HFF-Myc (cell line): ENCODE measurements at regions not wholly inside any gene's neighbourhood (a gene's known extent, or its start where the extent isn't known, plus 50 kb on each side); places are given as distances from the start of the nearest gene placed in this dataset.
"Not testable (repeated sequence)": the region's sequence is repeated elsewhere in the genome, so short reads cannot be mapped to it uniquely, and the experiment has no call there.

Source experiments
- DNase-seq: peaks from one replicate; pipeline ENCODE4 v3.0.0-alpha.2; 2011; ENCODE audit warnings: low read depth; ENCODE audit errors: extremely low read depth
- H3K4me3 ChIP-seq: replicated peaks from 2 replicates; pipeline ENCODE4 v1.5.1; 2011; ENCODE audit warnings: low read depth, mild to moderate bottlenecking, control low read depth, low read length
- TF ChIP-seq, protein P1 (sequence below): IDR thresholded peaks from 2 replicates; pipeline ENCODE4 v1.5.1; 2012; ENCODE audit warnings: mild to moderate bottlenecking, low read depth, low read length, control low read depth; ENCODE audit errors: missing control alignments

GRCh38 chr9:14989811-14990210, 79.6 kb upstream of the FREM1 start:
- H3K4me3 ChIP-seq: no peak overlapping the region
- no peak for DNase-seq
- TF ChIP-seq, protein P1, sequence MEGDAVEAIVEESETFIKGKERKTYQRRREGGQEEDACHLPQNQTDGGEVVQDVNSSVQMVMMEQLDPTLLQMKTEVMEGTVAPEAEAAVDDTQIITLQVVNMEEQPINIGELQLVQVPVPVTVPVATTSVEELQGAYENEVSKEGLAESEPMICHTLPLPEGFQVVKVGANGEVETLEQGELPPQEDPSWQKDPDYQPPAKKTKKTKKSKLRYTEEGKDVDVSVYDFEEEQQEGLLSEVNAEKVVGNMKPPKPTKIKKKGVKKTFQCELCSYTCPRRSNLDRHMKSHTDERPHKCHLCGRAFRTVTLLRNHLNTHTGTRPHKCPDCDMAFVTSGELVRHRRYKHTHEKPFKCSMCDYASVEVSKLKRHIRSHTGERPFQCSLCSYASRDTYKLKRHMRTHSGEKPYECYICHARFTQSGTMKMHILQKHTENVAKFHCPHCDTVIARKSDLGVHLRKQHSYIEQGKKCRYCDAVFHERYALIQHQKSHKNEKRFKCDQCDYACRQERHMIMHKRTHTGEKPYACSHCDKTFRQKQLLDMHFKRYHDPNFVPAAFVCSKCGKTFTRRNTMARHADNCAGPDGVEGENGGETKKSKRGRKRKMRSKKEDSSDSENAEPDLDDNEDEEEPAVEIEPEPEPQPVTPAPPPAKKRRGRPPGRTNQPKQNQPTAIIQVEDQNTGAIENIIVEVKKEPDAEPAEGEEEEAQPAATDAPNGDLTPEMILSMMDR: no peak

DNA sequence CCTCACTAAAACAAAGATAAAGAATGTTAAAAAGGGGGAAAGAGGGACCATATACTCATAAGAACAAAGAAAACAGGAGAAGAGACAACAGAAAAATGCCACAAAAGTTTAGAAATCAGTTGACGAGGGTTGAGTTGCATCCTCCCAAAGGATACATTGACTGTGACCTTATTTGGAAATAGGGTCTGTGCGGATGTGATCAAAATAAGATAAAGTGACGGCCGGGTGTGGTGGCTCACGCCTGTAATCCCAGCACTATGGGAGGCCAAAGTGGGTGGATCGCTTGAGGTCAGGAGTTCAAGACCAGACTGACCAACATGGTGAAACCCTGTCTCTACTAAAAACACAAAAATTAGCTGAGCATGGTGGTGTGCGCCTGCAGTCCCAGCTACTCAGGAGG, 79.1 kb upstream of the FREM1 start:
- not testable (repeated sequence) for DNase-seq, H3K4me3 ChIP-seq

- no peak overlapping the region for H3K4me3 ChIP-seq
- no peak for DNase-seq
- TF ChIP-seq, protein P1: no peak
These were observed 77.6 kb upstream of the FREM1 start for GRCh38 chr9:14987858-14988257.

- DNase-seq: no peak
- TF ChIP-seq, protein P1: no peak
- H3K4me3 ChIP-seq: no peak overlapping the region
These were observed 75.2 kb upstream of the FREM1 start for GRCh38 chr9:14985419-14985818.

- TF ChIP-seq, protein P1: no peak
- DNase-seq: no peak
These were observed 73.4 kb upstream of the FREM1 start for GRCh38 chr9:14983599-14983998.

GRCh38 chr9:14981291-14981950, 71.2 kb upstream of the FREM1 start:
- no peak for DNase-seq
- TF ChIP-seq, protein P1: no peak

More at GRCh38 chr9:14983599-14983998, 73.4 kb upstream of the FREM1 start:
- no peak overlapping the region for H3K4me3 ChIP-seq

DNA sequence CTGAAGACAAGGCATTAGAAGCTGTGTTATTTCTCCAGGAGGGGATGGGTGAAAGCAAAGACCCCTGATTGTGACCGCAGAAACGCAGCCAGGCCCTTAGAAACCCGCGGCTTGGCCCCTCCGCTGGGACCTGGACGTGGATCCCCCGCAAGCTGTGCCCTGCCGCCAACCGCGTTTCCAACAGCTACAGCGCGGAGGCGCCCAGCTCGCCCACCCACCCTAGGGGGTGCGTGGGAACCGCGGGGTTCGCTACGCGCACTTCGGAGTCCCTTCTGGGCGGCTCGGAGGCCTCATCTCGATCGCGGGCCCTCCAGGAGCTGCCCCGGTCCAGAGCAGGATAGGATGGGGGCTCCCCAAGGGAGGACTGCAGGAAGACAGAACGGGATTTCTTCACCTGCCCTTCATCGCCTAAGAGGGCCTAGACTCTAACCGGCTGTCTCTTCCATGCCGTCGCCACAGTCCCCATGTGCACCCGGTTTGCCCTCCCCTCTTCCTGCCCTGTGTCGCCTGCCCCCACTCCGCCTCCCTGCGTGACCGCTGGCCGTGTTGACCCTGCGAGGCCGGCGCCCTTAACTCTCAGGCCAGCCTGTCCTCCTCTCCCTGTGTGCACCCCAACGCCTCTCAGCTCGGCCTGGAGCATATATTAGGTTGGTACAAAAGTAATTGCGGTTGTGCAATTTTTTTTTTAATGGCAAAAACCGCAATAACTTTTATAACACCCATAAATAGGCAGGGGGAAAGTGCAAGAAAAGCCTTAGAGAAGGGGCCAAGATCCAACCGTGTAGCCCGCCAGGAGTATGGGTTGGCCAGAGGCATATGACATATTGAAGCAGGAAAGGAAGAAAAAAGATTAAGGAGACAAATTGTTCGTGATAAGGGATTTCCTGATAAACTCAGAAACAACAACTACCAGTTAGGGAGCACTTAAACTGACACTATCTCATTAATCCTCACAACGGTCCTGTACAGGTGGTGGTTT, 68.1 kb upstream of the FREM1 start:
- TF ChIP-seq, protein P1: no peak
- no peak overlapping the region for H3K4me3 ChIP-seq
- DNase-seq: no peak

More at GRCh38 chr9:14981291-14981950, 71.2 kb upstream of the FREM1 start:
- H3K4me3 ChIP-seq: no peak overlapping the region
